HG03378 (cell line): ENCODE measurements at regions not wholly inside any gene's neighbourhood (a gene's known extent, or its start where the extent isn't known, plus 50 kb on each side); places are given as distances from the start of the nearest gene placed in this dataset.
"Not testable (repeated sequence)": the region's sequence is repeated elsewhere in the genome, so short reads cannot be mapped to it uniquely, and the experiment has no call there.

Experiments used
- ATAC-seq: cut with Tn5 transposase; IDR thresholded peaks from one replicate; pipeline ENCODE4 v1.9.1; 2021; ENCODE audit warnings: mild to moderate bottlenecking, moderate library complexity; ENCODE audit not compliant: unreplicated experiment

DNA sequence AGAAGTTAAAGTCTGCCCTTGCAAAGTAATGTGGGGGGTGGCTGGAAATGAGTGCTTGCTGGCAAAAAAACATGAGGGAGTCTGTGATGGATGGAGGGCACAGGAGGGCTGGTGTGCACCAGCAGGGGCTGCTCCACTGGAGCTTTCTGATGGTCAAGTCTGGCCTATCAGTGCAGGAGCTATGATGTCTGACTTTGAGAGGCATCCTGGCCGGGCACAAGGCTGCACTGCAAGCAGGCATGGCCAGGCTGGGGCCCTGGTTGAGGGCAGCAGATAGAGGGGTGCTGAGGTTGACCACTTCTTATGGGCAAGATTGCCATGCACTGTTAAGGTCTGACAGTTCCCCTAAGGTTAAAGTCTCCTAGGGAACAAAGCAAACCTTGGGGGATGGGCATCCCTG is 1140.2 kb downstream of the FAM133A start:
- no peak for ATAC-seq

DNA sequence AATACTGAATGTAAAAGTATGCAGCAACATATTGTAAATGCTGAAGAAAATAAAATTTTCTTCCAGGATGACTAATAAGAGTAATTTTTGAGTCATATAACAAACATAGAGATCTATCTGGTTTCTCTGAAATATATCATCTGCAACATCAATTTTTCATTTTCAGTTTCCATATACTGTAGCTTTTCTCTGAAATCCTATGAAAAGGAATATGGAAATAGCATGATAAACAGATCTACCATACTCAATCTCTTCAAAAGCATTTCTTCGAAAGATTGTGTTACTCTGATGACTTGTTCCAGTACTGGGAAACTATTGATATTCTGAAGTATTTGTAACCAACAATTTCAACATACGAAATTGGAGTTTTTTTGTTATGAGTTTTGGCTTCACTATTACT is 1156.7 kb downstream of the FAM133A start:
- no peak for ATAC-seq

DNA sequence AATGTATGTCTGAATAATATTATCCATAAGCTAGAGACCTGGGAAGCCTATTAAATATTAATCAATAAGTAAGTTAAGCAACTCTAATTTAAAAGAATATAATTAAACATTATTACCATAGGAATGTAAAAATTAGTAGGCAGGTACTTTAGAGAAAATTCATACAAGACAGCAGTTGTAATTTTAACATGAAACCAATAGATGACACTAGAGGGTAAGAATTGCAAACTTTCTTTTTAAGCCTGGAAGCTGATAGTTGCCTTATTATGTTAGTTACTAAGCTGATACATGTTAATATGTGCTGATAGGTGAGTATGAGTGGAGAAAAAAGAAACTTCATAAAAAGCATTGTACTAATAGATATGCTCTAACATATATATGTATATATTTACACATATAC is 1157.4 kb downstream of the FAM133A start:
- ATAC-seq = no peak

DNA sequence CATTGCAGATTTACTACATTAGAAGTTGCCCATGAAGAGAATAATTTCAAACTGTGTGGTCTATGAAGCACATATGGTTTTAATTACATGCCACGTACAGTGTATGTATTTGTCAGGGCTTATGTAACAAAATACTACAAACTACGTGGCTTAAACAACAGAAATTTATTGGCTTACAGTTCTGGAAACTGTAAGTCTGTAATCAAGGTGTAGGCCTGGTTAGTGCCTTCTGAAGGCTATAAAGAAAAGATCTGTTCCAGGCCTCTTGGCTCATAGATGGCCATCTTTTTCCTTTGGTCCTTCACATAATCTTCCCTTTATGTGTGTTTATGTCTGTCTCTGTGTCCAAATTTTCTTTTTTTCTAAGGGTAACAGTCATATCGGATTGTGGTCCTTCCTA is 1160.2 kb downstream of the FAM133A start:
- no peak for ATAC-seq

DNA sequence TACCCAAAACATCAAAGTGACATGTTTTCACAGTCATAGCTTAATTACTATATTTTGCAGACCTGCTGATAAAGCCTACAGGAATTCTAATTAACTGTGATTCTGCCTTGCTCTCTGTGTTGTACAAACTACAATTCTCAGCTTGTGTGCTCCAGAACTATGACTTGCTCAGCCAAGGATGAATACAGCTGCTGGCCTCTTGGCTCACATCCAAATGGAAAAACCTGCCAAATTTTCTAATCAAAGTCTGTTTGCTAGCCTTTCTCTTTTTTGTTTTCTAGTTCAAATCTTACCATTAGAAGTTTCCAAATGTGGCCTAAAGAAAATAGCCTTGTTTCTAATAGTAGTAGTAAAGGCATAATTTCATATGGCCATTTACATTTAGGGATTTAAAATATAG is 1176.8 kb downstream of the FAM133A start:
- no peak for ATAC-seq

DNA sequence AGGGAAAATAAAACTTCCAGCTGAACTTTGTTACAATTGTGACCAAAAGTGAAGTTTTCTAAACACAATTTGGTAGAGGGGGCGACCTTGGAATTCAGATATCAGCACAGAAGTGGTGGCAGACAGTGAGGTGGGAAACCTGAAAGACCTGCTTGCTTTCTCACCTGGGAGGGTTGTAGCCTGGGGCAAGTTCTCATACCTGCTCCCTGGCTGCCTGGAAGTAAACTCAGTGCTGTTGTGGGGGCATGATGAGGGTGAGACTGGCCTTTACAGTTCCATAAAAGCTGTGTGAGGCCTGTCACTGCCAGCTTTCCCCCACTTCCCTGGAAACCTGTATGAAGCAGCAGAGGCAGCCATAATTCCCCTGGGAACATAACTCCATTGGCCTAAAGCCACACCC is 1180.2 kb downstream of the FAM133A start:
- ATAC-seq = no peak

DNA sequence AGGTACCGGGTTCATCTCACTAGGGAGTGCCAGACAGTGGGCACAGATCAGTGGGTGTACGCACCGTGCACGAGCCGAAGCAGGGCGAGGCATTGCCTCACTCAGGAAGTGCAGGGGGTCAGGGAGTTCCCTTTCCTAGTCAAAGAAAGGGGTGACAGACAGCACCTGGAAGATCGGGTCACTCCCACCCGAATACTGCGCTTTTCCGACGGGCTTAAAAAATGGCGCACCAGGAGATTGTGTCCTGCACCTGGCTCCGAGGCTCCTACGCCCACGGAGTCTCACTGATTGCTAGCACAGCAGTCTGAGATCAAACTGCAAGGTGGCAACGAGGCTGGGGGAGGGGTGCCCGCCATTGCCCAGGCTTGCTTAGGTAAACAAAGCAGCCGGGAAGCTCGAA is 1188.5 kb downstream of the FAM133A start:
- ATAC-seq = not testable (repeated sequence)

DNA sequence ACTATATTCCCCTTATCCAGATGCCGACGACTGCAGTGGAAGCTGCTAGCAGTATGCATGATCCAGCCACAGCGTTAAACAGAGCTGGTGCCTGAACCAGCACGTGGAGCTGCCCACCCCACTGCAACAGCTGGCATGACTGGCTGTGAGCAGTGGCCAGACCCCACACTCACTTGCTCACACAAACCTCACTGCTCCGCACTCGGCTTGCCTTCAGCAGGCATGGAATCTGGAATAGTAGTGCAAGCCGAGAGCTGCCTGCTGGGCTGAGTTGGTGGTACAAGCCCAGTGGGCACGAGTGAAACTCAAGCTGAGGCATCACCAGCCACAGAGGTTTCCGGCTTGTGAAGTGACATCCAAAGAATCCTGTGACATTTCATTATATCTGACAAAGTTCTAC is 1197.6 kb downstream of the FAM133A start:
- no peak for ATAC-seq

DNA sequence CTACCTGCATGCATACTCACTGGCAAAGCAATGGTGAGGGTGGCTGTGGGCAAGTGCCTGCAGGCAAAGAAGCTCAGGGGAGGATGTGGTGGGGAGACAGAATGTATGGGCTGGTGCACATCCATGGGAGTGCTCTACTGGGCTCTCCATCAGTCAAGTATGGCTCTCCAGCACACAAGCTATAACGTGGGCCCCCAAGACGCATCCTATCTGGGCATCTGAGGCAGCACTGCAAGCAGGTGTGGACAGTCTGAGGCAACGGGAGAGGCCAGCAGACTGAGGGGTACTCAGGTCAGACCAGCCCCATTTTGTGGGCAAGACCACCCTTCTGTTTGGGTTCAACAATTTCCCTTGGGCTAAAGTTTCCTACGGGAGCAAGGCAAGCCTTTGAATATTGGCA is 1227.8 kb downstream of the FAM133A start:
- ATAC-seq = no peak

DNA sequence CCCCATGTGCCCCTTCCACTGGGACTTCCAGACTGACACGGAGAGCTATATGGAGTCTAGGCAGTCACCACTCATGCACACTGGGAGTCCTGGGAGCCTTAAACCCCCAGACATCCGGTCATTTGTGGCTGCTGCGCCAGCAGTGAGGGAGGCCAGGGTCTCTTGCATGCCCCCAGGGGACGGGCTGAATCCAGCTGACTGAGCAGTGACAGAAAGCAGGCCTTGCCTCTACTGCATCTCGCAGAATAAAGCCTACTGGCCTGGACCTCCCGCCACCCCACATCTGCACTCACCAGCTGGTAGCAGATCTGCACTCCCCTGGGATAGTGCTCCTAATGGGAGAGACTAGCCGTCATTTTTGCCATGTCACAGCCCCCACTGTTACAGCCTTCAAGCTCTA is 1234.2 kb downstream of the FAM133A start:
- ATAC-seq = no peak

DNA sequence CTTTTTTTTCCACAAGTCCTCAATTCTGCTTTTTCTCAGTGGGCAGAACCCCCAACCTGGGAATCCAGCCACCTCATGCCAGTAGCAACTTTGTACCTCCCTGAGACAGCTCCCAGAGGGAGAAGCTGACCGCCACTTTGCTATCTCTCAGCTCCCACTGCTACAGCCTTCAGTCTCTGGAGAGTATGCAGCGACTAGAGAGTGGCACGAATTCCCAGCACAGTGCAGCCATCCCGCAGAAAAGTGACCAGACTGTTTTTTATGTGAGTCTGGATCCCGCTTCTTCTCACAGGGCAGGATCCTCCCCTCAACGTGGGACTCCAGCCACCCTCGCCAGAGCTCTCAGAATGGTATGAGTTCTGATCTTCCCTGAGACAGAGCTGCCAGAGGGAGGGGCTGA is 1234.6 kb downstream of the FAM133A start:
- no peak for ATAC-seq

DNA sequence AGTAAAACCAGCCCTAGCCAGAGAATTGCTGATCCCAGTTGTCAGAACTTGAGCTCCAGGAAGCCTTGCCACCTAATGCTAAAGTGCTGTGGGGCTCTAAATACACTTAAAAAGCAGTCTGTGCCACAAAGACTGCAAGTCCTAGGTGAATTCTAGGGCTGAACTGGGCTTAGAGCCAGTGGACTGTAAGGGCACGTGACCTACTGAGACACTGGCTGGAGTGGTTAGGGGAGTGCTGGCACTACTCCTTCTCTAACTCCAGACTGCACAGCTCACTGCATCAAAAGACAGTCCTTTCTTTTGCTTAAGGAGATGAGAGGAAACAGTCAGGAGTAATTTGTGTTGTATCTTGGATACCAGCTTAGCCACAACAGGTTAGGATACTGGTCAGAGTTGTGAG is 1240.2 kb downstream of the FAM133A start:
- no peak for ATAC-seq

DNA sequence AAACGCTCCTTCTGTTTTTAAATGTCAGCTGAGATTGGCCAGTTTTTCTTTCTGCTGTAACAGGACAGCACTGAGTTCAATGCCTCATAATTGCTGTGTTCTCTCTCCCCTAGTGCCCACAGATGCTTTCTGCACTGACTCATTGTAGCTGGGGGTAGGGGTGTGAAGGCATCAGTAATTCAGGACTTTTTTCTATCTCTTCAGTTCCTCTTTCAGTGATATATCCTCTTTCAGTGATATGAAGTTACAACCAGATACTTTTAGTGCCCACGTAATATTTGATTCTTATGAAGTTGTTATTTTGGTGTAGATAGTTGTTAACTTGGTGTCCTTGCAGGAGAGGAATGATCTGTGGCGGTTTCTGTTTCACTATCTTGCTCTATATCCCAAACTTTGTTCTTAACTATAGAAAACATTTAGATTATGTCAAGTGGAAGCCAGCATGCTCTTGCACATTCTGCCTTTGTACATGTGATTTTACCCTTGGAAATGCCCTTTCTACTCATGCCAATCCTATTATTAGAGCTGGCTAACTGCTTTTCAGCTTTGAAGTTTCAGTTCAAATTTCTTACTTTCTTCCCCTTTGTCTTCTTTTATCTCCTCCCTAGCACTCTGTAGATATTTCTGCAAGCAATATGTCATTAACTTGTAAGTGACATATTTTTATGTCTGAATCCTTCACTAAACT is 1258.4 kb downstream of the FAM133A start:
- ATAC-seq = peak; percentile 87

DNA sequence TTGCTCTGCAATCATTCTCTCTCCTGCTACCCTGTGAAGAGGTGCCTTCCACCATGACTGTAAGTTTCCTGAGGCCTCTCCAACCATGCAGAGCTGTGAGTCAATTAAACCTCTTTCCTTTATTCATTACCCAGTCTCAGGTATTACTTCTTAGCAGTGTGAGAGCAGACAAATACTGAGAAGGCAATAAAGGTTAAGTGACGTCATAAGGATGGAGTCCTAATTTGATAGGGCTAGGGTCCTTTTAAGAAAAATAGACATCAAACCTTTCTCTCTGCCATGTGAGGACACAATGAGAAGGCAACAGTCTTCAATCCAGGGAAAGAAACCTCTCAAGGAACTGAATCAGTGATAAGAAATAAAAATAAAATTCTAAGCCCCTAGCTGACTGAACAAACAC is 1262.7 kb downstream of the FAM133A start:
- no peak for ATAC-seq

DNA sequence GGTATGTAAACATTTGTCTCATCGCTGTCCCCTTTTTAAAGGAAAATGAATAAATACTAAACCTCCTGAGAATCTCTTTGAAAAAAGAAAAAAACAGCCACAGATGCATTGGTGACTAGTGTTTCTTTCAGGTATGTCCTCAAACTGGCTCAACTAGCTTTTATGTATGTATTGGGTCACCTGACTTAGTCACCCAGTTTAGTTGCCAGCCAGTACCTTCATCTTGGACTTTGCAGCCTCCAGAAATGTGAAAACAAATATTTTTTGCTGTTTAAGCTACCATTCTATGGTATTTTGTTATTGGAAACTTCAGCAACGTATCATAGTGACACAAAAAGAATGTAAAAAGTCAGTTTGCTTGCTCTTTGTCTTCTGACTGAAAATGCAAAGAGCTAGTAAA is 1263.5 kb downstream of the FAM133A start:
- ATAC-seq = no peak

DNA sequence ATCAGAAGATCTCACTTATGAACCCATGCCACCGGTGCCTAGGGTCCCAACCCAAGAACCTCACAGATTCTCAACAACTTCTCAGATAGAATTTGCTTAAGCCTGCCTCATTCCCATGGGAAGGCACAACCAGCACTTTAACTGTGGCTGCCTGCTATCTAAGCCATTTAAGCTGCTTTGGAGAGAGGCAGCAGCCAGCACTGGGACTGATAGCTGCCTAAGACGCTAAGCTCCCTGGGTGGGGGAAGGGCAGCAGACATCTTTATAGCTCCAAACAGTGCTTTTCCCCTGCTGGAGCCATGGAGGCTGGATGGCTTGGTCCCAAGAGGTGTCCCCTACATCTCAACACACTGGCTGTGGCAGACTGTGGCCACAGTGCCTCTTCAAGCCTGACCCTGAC is 1268.6 kb downstream of the FAM133A start:
- ATAC-seq = no peak

DNA sequence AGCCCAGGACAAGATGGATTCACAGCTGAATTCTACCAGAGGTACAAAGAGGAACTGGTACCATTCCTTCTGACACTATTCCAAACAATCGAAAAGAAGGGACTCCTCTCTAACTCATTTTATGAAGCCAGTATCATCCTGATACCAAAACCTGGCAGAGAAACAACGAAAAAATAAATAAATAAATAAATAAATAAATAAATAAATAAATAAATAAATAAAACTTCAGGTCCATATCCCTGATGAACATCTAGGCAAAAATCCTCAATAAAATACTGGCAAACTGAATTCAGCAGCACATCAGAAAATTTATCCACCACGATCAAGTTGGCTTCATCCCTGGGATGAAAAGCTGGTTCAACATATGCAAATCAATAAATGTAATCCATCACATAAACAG is 1272.1 kb downstream of the FAM133A start:
- not testable (repeated sequence) for ATAC-seq

DNA sequence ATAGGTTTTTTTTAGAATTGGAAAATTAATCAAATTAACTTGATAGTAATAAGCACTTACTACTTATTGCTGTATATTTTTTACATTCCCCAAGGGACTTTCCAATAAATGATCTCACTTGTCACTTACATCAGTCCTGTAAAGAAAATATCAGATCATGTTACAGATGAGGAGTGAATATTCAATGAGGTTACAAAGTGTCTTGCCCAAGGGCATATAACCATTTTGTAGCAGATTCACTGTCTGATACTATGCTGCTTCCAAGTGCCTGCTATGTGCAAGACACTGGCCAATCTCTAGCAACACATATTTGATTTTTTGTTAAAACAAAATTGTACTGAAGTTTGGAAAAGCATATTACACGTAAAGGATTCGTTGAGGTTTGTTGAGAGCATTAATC is 1287.7 kb downstream of the FAM133A start:
- no peak for ATAC-seq

DNA sequence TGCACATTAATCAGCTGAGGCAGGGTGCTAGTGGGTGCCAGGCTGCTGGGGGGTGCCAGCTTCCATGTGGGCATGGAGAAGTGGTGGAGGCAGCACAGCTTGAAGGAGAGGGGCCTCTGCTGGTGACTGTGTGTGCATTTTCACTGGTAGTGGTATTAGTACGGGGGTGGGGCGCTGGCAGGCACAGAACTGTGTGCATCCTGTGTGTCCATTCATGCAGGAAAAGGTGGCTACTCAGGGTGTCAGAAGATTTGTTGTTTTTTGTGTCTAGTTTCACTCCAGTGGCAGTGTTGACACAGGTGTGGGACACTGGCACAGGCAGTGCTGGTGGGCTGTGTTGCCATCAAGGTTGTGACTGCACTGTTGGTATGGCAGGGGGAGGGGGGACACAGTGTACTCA is 1303.6 kb downstream of the FAM133A start:
- ATAC-seq = no peak

DNA sequence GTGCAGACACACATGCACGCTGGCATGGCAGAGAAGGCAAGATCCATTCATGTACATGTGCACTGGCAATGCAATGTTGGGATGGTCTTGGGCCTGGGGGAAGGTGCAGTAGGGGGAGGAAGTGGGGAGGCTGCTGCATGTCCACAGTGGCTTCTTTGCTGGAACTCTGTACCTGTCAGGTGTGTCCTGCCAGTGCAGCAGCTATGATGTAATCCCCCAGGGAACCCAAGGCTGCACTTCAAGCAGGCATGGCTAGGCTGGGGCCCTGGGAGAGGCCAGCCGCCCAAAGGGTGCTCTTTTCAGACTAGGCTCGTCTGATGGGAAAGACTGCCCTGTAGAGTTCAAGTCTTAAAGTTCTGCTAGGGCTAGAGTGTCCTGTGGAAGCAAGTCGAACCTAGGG is 1304.0 kb downstream of the FAM133A start:
- ATAC-seq = no peak
